Breast epithelium (tissue), 3 donors: ENCODE measurements at regions not wholly inside any gene's neighbourhood (a gene's known extent, or its start where the extent isn't known, plus 50 kb on each side); places are given as distances from the start of the nearest gene placed in this dataset.

ENCODE experiments used
- POLR2A ChIP-seq: fragments of 450-650 bp; IDR thresholded peaks from one replicate; pipeline ENCODE4 v1.6.1; 2016; ENCODE audit warnings: antibody characterized with exemption, mild to moderate bottlenecking, moderate library complexity
- TF ChIP-seq, protein P1 (sequence below), 3 donors: fragments of 450-650 bp; IDR thresholded peaks; one replicate each; pipeline ENCODE4 v1.5.1; 2016 to 2017; ENCODE audit warnings: antibody characterized with exemption in 3 of 3, mild to moderate bottlenecking in 3 of 3, moderate library complexity in 3 of 3

DNA sequence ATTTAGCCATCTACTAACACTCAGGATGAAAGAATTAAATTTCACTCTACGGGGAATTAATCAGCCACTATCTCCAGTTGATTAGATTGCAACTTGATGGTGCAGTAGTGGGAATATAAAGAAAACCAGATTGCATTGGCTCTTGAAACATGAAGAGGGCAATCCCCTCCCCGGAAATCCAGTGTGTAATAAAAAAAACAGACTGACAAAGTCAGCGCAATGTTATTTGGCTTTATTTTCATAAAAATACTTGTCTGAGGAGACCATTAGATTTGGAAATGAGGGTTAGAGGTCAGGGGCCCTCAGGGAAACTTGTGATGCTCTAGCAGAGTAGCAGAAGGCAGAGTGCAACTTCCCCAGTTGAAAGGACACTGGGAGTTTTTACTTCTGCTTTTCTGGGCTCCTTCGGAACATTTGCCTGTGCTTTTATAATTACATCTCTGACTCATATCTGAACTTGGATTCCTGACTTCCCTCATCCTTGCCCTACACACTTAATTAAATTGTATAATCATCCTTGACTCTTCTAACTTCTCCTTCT is 326.8 kb downstream of the TUSC7 start:
- TF ChIP-seq, protein P1, sequence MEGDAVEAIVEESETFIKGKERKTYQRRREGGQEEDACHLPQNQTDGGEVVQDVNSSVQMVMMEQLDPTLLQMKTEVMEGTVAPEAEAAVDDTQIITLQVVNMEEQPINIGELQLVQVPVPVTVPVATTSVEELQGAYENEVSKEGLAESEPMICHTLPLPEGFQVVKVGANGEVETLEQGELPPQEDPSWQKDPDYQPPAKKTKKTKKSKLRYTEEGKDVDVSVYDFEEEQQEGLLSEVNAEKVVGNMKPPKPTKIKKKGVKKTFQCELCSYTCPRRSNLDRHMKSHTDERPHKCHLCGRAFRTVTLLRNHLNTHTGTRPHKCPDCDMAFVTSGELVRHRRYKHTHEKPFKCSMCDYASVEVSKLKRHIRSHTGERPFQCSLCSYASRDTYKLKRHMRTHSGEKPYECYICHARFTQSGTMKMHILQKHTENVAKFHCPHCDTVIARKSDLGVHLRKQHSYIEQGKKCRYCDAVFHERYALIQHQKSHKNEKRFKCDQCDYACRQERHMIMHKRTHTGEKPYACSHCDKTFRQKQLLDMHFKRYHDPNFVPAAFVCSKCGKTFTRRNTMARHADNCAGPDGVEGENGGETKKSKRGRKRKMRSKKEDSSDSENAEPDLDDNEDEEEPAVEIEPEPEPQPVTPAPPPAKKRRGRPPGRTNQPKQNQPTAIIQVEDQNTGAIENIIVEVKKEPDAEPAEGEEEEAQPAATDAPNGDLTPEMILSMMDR (IDR thresholded peaks at IDR 0.05), result no peak
- TF ChIP-seq POLR2A, result no peak
